ENCODE measurements at regions not wholly inside any gene's neighbourhood (a gene's known extent, or its start where the extent isn't known, plus 50 kb on each side); places are given as distances from the start of the nearest gene placed in this dataset.

GRCh38 chr4:89369581-89369980 lies 62.0 kb upstream of the GPRIN3 start:
- BruUV-seq (replicated peaks), result no TSS peak
- 0% methylated on average over 2 of the region's 2 CpGs for WGBS (ENCODE audit: insufficient coverage, low coverage, missing lambda C conversion rate)
- Histone ChIP-seq H3K27ac (ENCODE audit: extremely low read depth, low read depth, low read length) (no peak overlapping the region), H3K9ac (ENCODE audit: insufficient read depth in 1 of 2, low read depth in 2 of 2, low read length in 2 of 2) (no peak overlapping the region), H4K20me1 (replicated peaks; ENCODE audit: control insufficient read depth, insufficient read depth, low read length) (no peaks in the 10 kb centered on the region), H3K9me3 (replicated peaks; ENCODE audit: control insufficient read depth, insufficient read depth, low read depth, low read length) (no peaks in the 10 kb centered on the region), H3K27me3 (ENCODE audit: control insufficient read depth in 2 of 2, insufficient read depth in 2 of 2, low read length in 2 of 2) (no peaks in the 10 kb centered on the region), H2AFZ (ENCODE audit: low read depth, low read length) (no peak overlapping the region), H3K4me2 (ENCODE audit: insufficient read depth, low read length) (no peak overlapping the region), H3K4me1 (replicated peaks in 1 of 2; ENCODE audit: control insufficient read depth in 2 of 2, insufficient read depth in 2 of 2, low read length in 2 of 2) (no peaks in the 10 kb centered on the region), H3K36me3 (ENCODE audit: control insufficient read depth, insufficient read depth, low read length) (no peaks in the 10 kb centered on the region), H3K4me3 (no peak overlapping the region), H3K9me1 (ENCODE audit: control insufficient read depth, insufficient read depth, low read length) (no peaks in the 10 kb centered on the region), H3K79me2 (ENCODE audit: control insufficient read depth, insufficient read depth, low read length) (no peaks in the 10 kb centered on the region)
- ChIA-PET POLR2A (no interaction called here), CTCF (ENCODE audit: low intra/inter-chr PET ratio) (no interaction called here)
- intact Hi-C loops (cut with micrococcal nuclease), result no loop called here
- in situ Hi-C loops (cut with MboI), result no loop called here
- no peak for DNase-seq (ENCODE audit: extremely low read depth in 1 of 4, low spot score in 3 of 4)
- no peak for TF ChIP-seq POLR2AphosphoS2 (IDR thresholded peaks at IDR 0.05; ENCODE audit: low read length)
- TF ChIP-seq, protein P1, sequence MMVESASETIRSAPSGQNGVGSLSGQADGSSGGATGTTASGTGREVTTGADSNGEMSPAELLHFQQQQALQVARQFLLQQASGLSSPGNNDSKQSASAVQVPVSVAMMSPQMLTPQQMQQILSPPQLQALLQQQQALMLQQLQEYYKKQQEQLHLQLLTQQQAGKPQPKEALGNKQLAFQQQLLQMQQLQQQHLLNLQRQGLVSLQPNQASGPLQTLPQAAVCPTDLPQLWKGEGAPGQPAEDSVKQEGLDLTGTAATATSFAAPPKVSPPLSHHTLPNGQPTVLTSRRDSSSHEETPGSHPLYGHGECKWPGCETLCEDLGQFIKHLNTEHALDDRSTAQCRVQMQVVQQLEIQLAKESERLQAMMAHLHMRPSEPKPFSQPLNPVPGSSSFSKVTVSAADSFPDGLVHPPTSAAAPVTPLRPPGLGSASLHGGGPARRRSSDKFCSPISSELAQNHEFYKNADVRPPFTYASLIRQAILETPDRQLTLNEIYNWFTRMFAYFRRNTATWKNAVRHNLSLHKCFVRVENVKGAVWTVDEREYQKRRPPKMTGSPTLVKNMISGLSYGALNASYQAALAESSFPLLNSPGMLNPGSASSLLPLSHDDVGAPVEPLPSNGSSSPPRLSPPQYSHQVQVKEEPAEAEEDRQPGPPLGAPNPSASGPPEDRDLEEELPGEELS (CRISPR knock-in tag; IDR thresholded peaks at IDR 0.05; ENCODE audit: borderline replicate concordance), result no peak
- no peak for TF ChIP-seq RBFOX2 (IDR thresholded peaks at IDR 0.05; ENCODE audit: low read depth, low read length)
- no peak for TF ChIP-seq EP300 (IDR thresholded peaks at IDR 0.05; ENCODE audit: low read length)
- no peak for TF ChIP-seq ARID4B (CRISPR knock-in tag; IDR thresholded peaks at IDR 0.05)
- TF ChIP-seq, protein P2, sequence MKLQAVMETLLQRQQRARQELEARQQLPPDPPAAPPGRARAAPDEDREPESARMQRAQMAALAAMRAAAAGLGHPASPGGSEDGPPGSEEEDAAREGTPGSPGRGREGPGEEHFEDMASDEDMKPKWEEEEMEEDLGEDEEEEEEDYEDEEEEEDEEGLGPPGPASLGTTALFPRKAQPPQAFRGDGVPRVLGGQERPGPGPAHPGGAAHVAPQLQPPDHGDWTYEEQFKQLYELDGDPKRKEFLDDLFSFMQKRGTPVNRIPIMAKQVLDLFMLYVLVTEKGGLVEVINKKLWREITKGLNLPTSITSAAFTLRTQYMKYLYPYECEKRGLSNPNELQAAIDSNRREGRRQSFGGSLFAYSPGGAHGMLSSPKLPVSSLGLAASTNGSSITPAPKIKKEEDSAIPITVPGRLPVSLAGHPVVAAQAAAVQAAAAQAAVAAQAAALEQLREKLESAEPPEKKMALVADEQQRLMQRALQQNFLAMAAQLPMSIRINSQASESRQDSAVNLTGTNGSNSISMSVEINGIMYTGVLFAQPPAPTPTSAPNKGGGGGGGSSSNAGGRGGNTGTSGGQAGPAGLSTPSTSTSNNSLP (IDR thresholded peaks at IDR 0.05; ENCODE audit: borderline replicate concordance, low read depth, low read length), result no peak
- TF ChIP-seq XRCC3 (IDR thresholded peaks at IDR 0.05), result no peak
- TF ChIP-seq, protein P3, sequence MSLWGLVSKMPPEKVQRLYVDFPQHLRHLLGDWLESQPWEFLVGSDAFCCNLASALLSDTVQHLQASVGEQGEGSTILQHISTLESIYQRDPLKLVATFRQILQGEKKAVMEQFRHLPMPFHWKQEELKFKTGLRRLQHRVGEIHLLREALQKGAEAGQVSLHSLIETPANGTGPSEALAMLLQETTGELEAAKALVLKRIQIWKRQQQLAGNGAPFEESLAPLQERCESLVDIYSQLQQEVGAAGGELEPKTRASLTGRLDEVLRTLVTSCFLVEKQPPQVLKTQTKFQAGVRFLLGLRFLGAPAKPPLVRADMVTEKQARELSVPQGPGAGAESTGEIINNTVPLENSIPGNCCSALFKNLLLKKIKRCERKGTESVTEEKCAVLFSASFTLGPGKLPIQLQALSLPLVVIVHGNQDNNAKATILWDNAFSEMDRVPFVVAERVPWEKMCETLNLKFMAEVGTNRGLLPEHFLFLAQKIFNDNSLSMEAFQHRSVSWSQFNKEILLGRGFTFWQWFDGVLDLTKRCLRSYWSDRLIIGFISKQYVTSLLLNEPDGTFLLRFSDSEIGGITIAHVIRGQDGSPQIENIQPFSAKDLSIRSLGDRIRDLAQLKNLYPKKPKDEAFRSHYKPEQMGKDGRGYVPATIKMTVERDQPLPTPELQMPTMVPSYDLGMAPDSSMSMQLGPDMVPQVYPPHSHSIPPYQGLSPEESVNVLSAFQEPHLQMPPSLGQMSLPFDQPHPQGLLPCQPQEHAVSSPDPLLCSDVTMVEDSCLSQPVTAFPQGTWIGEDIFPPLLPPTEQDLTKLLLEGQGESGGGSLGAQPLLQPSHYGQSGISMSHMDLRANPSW (CRISPR knock-in tag; IDR thresholded peaks at IDR 0.05), result no peak
- TF ChIP-seq HNRNPUL1 (IDR thresholded peaks at IDR 0.05; ENCODE audit: low read length), result no peak
- no peak for TF ChIP-seq RBM14 (IDR thresholded peaks at IDR 0.05; ENCODE audit: borderline replicate concordance, insufficient read depth, low read depth, low read length)
- no peak for ATAC-seq
- FAIRE-seq, result no peak
